GM18526 (cell line): ENCODE measurements at regions not wholly inside any gene's neighbourhood (a gene's known extent, or its start where the extent isn't known, plus 50 kb on each side); places are given as distances from the start of the nearest gene placed in this dataset.

Experiments
- POLR2A ChIP-seq: IDR thresholded peaks from 3 replicates; pipeline ENCODE4 v1.6.1; 2011; ENCODE audit not compliant: insufficient read length; ENCODE audit errors: extremely low read depth

- no peak for TF ChIP-seq POLR2A
These were observed 113.5 kb upstream of the TOPAZ1 start for GRCh38 chr3:44128057-44128775.

- TF ChIP-seq POLR2A = no peak
These were observed 111.4 kb upstream of the TOPAZ1 start for GRCh38 chr3:44130249-44130648.

GRCh38 chr3:44132061-44132460, 109.6 kb upstream of the TOPAZ1 start:
- no peak for TF ChIP-seq POLR2A

- TF ChIP-seq POLR2A = no peak
These were observed 109.1 kb upstream of the TOPAZ1 start for GRCh38 chr3:44132593-44132992.

- no peak for TF ChIP-seq POLR2A
These were observed 105.3 kb upstream of the TOPAZ1 start for GRCh38 chr3:44136421-44136820.

GRCh38 chr3:44146073-44146472, 95.6 kb upstream of the TOPAZ1 start:
- no peak for TF ChIP-seq POLR2A

- TF ChIP-seq POLR2A = no peak
These were observed 81.9 kb upstream of the TOPAZ1 start for GRCh38 chr3:44159696-44160300.

GRCh38 chr3:44160818-44161217, 80.9 kb upstream of the TOPAZ1 start:
- TF ChIP-seq POLR2A = no peak

GRCh38 chr3:44171891-44172290, 69.8 kb upstream of the TOPAZ1 start:
- no peak for TF ChIP-seq POLR2A

GRCh38 chr3:44173263-44173662, 68.4 kb upstream of the TOPAZ1 start:
- no peak for TF ChIP-seq POLR2A

GRCh38 chr3:44175070-44175469, 66.6 kb upstream of the TOPAZ1 start:
- TF ChIP-seq POLR2A = no peak

- TF ChIP-seq POLR2A = no peak
These were observed 62.4 kb upstream of the TOPAZ1 start for GRCh38 chr3:44179246-44179645.

- no peak for TF ChIP-seq POLR2A
These were observed 57.2 kb upstream of the TOPAZ1 start for GRCh38 chr3:44184319-44184953.

- TF ChIP-seq POLR2A = no peak
These were observed 56.2 kb upstream of the TOPAZ1 start for GRCh38 chr3:44185396-44185915.

- TF ChIP-seq POLR2A = no peak
These were observed 55.5 kb upstream of the TOPAZ1 start for GRCh38 chr3:44186111-44186672.

GRCh38 chr3:44186712-44187111, 55.0 kb upstream of the TOPAZ1 start:
- no peak for TF ChIP-seq POLR2A
